ENCODE measurements at regions not wholly inside any gene's neighbourhood (a gene's known extent, or its start where the extent isn't known, plus 50 kb on each side); places are given as distances from the start of the nearest gene placed in this dataset.
A peak's percentile ranks its signal among the peaks of the same experiment; 100 is the strongest.

GRCh38 chr1:220982686-220983085 lies 103.4 kb downstream of the HLX start:
- DNase-seq = no peak

- no peak for DNase-seq
Measured at GRCh38 chr1:220983877-220984635, 104.8 kb downstream of the HLX start.

- no peak for DNase-seq
Measured at GRCh38 chr1:220990427-220991339, 111.4 kb downstream of the HLX start.

GRCh38 chr1:220991506-220991905 lies 112.3 kb downstream of the HLX start:
- no peak for DNase-seq

GRCh38 chr1:220991959-220992704 lies 112.9 kb downstream of the HLX start:
- no peak for DNase-seq

- DNase-seq = no peak
Measured at GRCh38 chr1:220992705-220993052, 113.4 kb downstream of the HLX start.

- no peak for DNase-seq
Measured at GRCh38 chr1:220994671-220995070, 115.4 kb downstream of the HLX start.

GRCh38 chr1:220997791-220998190 lies 118.5 kb downstream of the HLX start:
- no peak for DNase-seq

GRCh38 chr1:220999872-221000863 lies 120.9 kb downstream of the HLX start:
- peak; percentile 42 for DNase-seq

GRCh38 chr1:221001167-221001566 lies 121.9 kb downstream of the HLX start:
- DNase-seq = no peak

- no peak for DNase-seq
Measured at GRCh38 chr1:221002601-221003000, 123.4 kb downstream of the HLX start.

GRCh38 chr1:221011145-221011544 lies 131.9 kb downstream of the HLX start:
- no peak for DNase-seq

GRCh38 chr1:221012120-221012519 lies 132.9 kb downstream of the HLX start:
- DNase-seq = no peak

- DNase-seq = no peak
Measured at GRCh38 chr1:221013691-221014660, 134.7 kb downstream of the HLX start.

- no peak for DNase-seq
Measured at GRCh38 chr1:221015159-221015790, 136.0 kb downstream of the HLX start.

- no peak for DNase-seq
Measured at GRCh38 chr1:221016751-221017150, 137.5 kb downstream of the HLX start.

- DNase-seq = no peak
Measured at GRCh38 chr1:221018414-221018813, 139.2 kb downstream of the HLX start.

GRCh38 chr1:221022331-221022730 lies 143.1 kb downstream of the HLX start:
- DNase-seq = no peak

- DNase-seq = no peak
Measured at GRCh38 chr1:221023482-221023881, 144.2 kb downstream of the HLX start.
